Endothelial cell of umbilical vein (primary cell): ENCODE measurements at regions not wholly inside any gene's neighbourhood (a gene's known extent, or its start where the extent isn't known, plus 50 kb on each side); places are given as distances from the start of the nearest gene placed in this dataset.

ENCODE experiments used
- BruUV-seq: library from RNA; stranded (reverse); fragments of 400-500 nt; replicated peaks from 2 replicates; lab custom pipeline; 2021; lab: Mats Ljungman, UMichigan
- CTCF ChIA-PET: fragments of 300-600, 350-600 bp; sonication (Branson Sonifier 250); formaldehyde crosslinking; loops from one replicate; lab custom pipeline; 2021; ENCODE audit warnings: antibody characterized with exemption, inconsistent platforms; lab: Charles Lee
- POLR2A ChIA-PET: fragments of 300-600, 350-600 bp; sonication (Branson Sonifier 250); formaldehyde crosslinking; loops from one replicate; lab custom pipeline; 2021; ENCODE audit warnings: antibody characterized with exemption, inconsistent platforms; lab: Charles Lee
- DNase-seq: peaks from one replicate; pipeline ENCODE4 v3.0.0-alpha.2; 2011; ENCODE audit warnings: low read depth, low spot score
- FAIRE-seq: peaks from 2 replicates; lab custom pipeline; 2011; peaks lifted over from hg19 to GRCh38; lab: Jason Lieb, UNC
- H2AFZ ChIP-seq: 2 replicates; pipeline ENCODE4 v1.6.0; 2012; ENCODE audit warnings: low read depth, low read length, control low read depth, inconsistent platforms
- H3K27ac ChIP-seq: 2 replicates; pipeline ENCODE4 v1.5.1; 2011; ENCODE audit warnings: low read depth, mild to moderate bottlenecking, control low read depth, low read length, moderate library complexity; ENCODE audit not compliant: insufficient read depth
- H3K27me3 ChIP-seq, 2 experiments: 2 replicates each; pipeline versions ENCODE4 v1.6.0 to v1.6.1; 2011; ENCODE audit warnings: low read length in 2 of 2, mixed read lengths in 1 of 2; ENCODE audit not compliant: control insufficient read depth in 2 of 2, insufficient read depth in 2 of 2
- H3K36me3 ChIP-seq, 2 experiments: 2 replicates in 1 of 2; 3 replicates in 1 of 2; pipeline ENCODE4 v1.5.1; 2011; ENCODE audit warnings: low read length in 2 of 2, mild to moderate bottlenecking in 1 of 2, moderate library complexity in 1 of 2; ENCODE audit not compliant: control insufficient read depth in 2 of 2, insufficient read depth in 2 of 2; ENCODE audit errors: extremely low read depth in 1 of 2
- H3K4me1 ChIP-seq: 3 replicates; pipeline ENCODE4 v1.5.1; 2011; ENCODE audit warnings: mild to moderate bottlenecking, low read length; ENCODE audit not compliant: control insufficient read depth, insufficient read depth; ENCODE audit errors: extremely low read depth
- H3K4me2 ChIP-seq: 2 replicates; pipeline ENCODE4 v1.6.1; 2011; ENCODE audit warnings: low read length, control low read depth, mixed read lengths; ENCODE audit not compliant: insufficient read depth
- H3K4me3 ChIP-seq, 3 experiments: fragments of 200-600 bp in 1 of 3; sonication (generic), shearing (Covaris generic) in 1 of 3; replicated peaks in 1 of 3; 2 replicates each; pipeline ENCODE4 v1.5.1; 2011 to 2016; ENCODE audit warnings: control low read depth in 3 of 3, low read length in 3 of 3, mild to moderate bottlenecking in 2 of 3, inconsistent platforms in 1 of 3, low read depth in 1 of 3, moderate library complexity in 1 of 3; ENCODE audit not compliant: insufficient read depth in 1 of 3
- H3K79me2 ChIP-seq: 2 replicates; pipeline ENCODE4 v1.6.0; 2012; ENCODE audit warnings: low read length, inconsistent platforms; ENCODE audit not compliant: control insufficient read depth, insufficient read depth
- H3K9ac ChIP-seq: replicated peaks from 2 replicates; pipeline ENCODE3; 2011; ENCODE audit warnings: low read length, control low read depth; ENCODE audit not compliant: insufficient read depth; ENCODE audit errors: extremely low read depth
- H3K9me1 ChIP-seq: replicated peaks from 3 replicates; pipeline ENCODE4 v1.6.0; 2011; ENCODE audit warnings: mild to moderate bottlenecking, low read length; ENCODE audit not compliant: control insufficient read depth, insufficient read depth; ENCODE audit errors: extremely low read depth
- H3K9me3 ChIP-seq: replicated peaks from 2 replicates; pipeline ENCODE4 v1.5.1; 2012; ENCODE audit warnings: low read length, inconsistent platforms; ENCODE audit not compliant: control insufficient read depth, insufficient read depth
- H4K20me1 ChIP-seq: replicated peaks from 2 replicates; pipeline ENCODE3; 2011; ENCODE audit warnings: mild to moderate bottlenecking, low read length; ENCODE audit not compliant: control insufficient read depth, insufficient read depth; ENCODE audit errors: extremely low read depth
- CTCF ChIP-seq, 2 donors: IDR thresholded peaks; 1 replicate in 1 of 2; 2 replicates in 1 of 2; pipeline ENCODE4 v1.5.1; 2011; ENCODE audit warnings: low read length in 2 of 2, mild to moderate bottlenecking in 2 of 2, moderate library complexity in 2 of 2, control low read depth in 1 of 2, inconsistent platforms in 1 of 2, low read depth in 1 of 2; ENCODE audit not compliant: insufficient read depth in 1 of 2; ENCODE audit errors: extremely low read depth in 1 of 2
- EZH2 ChIP-seq: IDR thresholded peaks from 2 replicates; pipeline ENCODE4 v1.6.1; 2012; ENCODE audit warnings: borderline replicate concordance, low read depth, mild to moderate bottlenecking, moderate library complexity, low read length, inconsistent platforms; ENCODE audit not compliant: severe bottlenecking
- FOS ChIP-seq: IDR thresholded peaks from 2 replicates; pipeline ENCODE4 v1.6.1; 2011; ENCODE audit warnings: mild to moderate bottlenecking, low read length, moderate library complexity, borderline replicate concordance; ENCODE audit not compliant: insufficient read depth
- GATA2 ChIP-seq: IDR thresholded peaks from 2 replicates; pipeline ENCODE4 v1.7.0; 2011; ENCODE audit warnings: low read depth, mild to moderate bottlenecking, moderate library complexity, mixed read lengths, low read length; ENCODE audit not compliant: insufficient read length, insufficient read depth
- JUN ChIP-seq: IDR thresholded peaks from 2 replicates; pipeline ENCODE4 v1.6.1; 2011; ENCODE audit warnings: borderline replicate concordance, low read depth; ENCODE audit not compliant: insufficient read length, insufficient read depth
- MAX ChIP-seq: IDR thresholded peaks from 2 replicates; pipeline ENCODE4 v1.6.1; 2011; ENCODE audit not compliant: insufficient read depth, insufficient read length
- MYC ChIP-seq: IDR thresholded peaks from one replicate; pipeline ENCODE4 v1.6.1; 2011; ENCODE audit warnings: mild to moderate bottlenecking, low read depth, low read length
- POLR2A ChIP-seq: IDR thresholded peaks from 2 replicates; pipeline ENCODE4 v1.6.1; 2012; ENCODE audit warnings: low read depth, mild to moderate bottlenecking, control low read depth, low read length
- POLR2AphosphoS5 ChIP-seq: IDR thresholded peaks from 2 replicates; pipeline ENCODE4 v1.6.1; 2012; ENCODE audit warnings: low read depth, mild to moderate bottlenecking, control low read depth, low read length, moderate library complexity; ENCODE audit not compliant: insufficient read depth
- dilution Hi-C: fragments of 300-500 bp; cut with MboI; formaldehyde crosslinking; loops from one replicate; pipeline ENCODE4 v1.15.0; 2019; ENCODE audit warnings: low sequenced_read_pairs; ENCODE audit not compliant: extremely low pct_ligation_motif_present
- intact Hi-C: fragments of 100-400 bp; cut with micrococcal nuclease; formaldehyde crosslinking; loops from one replicate; pipeline ENCODE4 v1.10.0; 2022

GRCh38 chr2:176552501-176553135 lies 283.4 kb downstream of the MTX2 start:
- intact Hi-C loops: loop anchor here (5.0 to 10.0 kb wide), 2 partner anchors 262 to 270 kb away; no protein-coding TSS in a partner anchor
- dilution Hi-C loops: loop anchor here (25.0 kb wide), 1 partner anchor 585 kb away; no protein-coding TSS in a partner anchor
- ChIA-PET CTCF (interaction anchor here (1.2 to 3.8 kb wide), 12 partner anchors 12 to 423 kb away, joined by 3 to 243 read pairs (median 20); partner anchors contain the start of gene HOXD8), POLR2A (interaction anchor here (2.6 kb wide), 1 partner anchor 413 kb away, joined by 13 read pairs; no protein-coding TSS in a partner anchor)
- Histone ChIP-seq H3K79me2 (no peaks in the 10 kb centered on the region), H3K9ac (no peak overlapping the region), H3K27me3 (no peaks in the 10 kb centered on the region), H3K9me1 (no peaks in the 10 kb centered on the region), H3K27ac (no peak overlapping the region), H3K4me2 (no peak overlapping the region), H3K9me3 (no peaks in the 10 kb centered on the region), H4K20me1 (no peaks in the 10 kb centered on the region), H3K36me3 (no peaks in the 10 kb centered on the region), H3K4me1 (peaks cover 13% of the 10 kb centered on the region), H2AFZ (peak overlapping the region; percentile 96), H3K4me3 (no peak overlapping the region)
- DNase-seq (peak; percentile 27), FAIRE-seq (peak; percentile 52)
- no peak for TF ChIP-seq JUN
- no peak for TF ChIP-seq GATA2
- no peak for TF ChIP-seq MYC
- no peak for TF ChIP-seq POLR2A
- no peak for TF ChIP-seq POLR2AphosphoS5
- TF ChIP-seq EZH2: no peak
- no peak for TF ChIP-seq MAX
- TF ChIP-seq CTCF (IDR thresholded peaks at IDR 0.05; ENCODE audit: extremely low read depth in 1 of 2, insufficient read depth in 1 of 2, low read depth in 1 of 2, low read length in 2 of 2): no peak
- no peak for TF ChIP-seq FOS
- BruUV-seq: no TSS peak
